ENCODE measurements at regions not wholly inside any gene's neighbourhood (a gene's known extent, or its start where the extent isn't known, plus 50 kb on each side); places are given as distances from the start of the nearest gene placed in this dataset.
"Not testable (repeated sequence)": the region's sequence is repeated elsewhere in the genome, so short reads cannot be mapped to it uniquely, and the experiment has no call there.

- no peak for DNase-seq (ENCODE audit: low spot score)
These were observed 177.6 kb downstream of the JCAD start for GRCh38 chr10:29881811-29882210.

- DNase-seq (ENCODE audit: low spot score), result no peak
These were observed 178.0 kb downstream of the JCAD start for GRCh38 chr10:29881336-29881771.

DNA sequence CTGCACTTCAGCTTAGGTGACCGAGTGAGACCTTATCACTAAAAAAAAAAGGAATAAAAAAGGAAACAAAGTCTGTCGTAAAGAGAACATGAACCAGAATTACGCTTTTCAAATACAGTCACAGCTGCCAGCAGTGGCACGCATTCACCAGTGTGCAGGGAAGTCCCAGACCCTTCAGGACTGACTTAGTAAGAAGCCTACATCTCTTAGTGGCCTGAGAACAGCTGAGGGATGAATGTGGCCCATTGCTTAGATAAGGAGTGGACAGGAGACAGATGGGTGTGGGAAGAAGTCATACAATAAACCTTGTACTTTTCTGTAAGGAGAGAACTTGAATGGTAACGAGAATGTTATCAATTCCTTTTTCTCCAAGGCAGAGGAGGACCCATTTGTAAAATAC lies 178.5 kb downstream of the JCAD start:
- no peak for DNase-seq (ENCODE audit: low spot score)

- DNase-seq (ENCODE audit: low spot score), result no peak
These were observed 179.5 kb downstream of the JCAD start for GRCh38 chr10:29879862-29880261.

GRCh38 chr10:29878492-29878891 lies 180.9 kb downstream of the JCAD start:
- DNase-seq (ENCODE audit: low spot score), result no peak

DNA sequence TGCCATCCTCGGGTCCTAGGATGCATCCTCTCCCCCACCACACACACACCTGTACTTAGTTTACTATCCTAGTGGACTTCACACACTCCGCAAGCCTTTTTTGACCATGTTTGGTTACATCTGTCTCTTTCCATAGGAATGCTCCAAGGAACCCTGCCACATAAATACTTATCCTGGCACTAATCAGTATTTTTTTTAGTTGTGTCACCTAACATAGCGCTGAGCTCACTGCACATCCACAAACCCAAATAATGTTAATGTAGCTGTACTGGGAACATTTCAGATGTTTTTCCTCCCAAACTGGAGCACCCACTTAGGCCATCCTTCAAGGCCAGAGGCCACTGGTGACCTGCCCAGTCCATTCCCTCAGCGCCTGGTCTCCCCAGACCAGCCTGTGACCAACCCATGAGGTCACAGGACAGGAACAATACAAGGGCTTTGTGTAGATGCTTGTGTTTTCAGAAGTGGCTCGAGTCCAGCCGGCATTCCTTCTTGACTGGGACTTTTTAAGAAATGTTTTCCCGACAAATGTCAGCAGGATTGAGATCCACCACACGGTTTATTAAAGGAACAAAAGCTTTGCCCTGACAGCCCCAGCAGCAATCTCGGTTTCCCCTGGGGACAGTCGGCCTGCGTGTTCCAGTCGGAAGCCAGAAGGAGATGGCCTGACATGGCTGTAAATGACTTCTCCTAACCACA lies 181.4 kb downstream of the JCAD start:
- DNase-seq (ENCODE audit: low spot score), result no peak

- no peak for DNase-seq (ENCODE audit: low spot score)
These were observed 183.3 kb downstream of the JCAD start for GRCh38 chr10:29876008-29876555.

- no peak for DNase-seq (ENCODE audit: low spot score)
These were observed 184.6 kb downstream of the JCAD start for GRCh38 chr10:29874606-29875269.

DNA sequence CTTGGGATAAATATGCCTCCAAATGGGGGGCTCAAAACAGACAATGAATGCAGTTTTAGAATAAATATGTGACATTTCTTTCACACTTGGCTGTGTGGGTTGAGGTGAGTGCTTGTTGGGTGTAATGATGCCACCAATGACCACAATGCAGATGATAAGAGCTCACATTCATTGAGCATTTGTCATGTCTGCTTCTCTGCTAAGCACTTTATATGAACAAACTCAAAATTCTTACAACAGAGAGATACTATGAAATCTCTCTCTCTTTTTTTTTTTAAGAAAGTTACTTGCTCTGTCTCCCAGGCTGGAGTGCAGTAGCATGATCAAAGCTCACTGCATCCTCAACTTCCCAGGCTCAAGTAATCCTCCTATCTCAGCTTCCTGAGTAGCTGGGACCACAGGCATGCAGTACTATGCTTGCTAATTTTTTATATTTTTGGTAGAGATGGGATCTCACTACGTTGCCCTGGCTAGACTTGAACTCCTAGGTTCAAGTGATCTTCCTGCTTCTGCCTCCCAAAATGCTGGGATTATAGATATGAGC lies 185.4 kb downstream of the JCAD start:
- DNase-seq (ENCODE audit: low spot score), result no peak

DNA sequence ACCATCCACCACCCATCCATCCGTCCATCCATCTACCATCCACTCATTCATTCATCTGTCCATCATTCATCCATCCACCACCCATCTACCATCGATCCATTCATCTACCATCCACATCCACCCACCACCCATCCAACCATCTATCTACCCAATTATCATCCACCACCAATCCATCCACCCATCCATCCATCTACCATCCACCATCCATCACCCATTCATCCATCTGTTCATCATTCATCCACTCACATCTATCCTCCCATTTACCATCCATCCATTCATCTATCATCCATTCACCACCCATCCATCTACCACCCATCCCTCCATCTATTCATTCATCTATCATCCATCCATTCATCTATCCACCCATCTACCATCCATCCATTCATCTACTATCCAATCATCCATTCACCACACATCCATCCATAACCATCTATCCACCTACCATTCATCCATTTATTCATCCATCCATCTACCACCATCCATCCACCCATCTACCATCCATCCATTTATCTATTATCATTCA lies 188.8 kb downstream of the JCAD start:
- no peak for DNase-seq (ENCODE audit: low spot score)

DNA sequence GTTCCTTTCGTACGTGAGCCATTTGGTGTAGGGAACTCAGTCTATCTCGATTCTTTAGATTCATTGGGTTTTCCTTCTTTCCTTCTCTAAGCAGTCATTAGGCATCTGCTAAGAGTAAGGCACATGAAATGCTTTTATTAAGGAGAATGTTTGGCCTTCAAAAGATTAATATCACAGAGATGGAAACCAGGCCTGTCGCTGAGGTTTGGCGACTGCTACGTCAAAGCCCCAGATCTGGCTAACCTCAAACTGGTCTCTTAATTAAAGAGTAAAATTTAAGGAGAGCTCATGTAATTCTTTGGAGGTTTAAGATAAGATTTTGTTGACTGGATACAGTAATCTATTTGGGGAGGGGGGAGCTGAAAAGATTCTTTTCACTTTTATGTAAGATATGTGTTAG lies 189.8 kb downstream of the JCAD start:
- DNase-seq (ENCODE audit: low spot score), result no peak

DNA sequence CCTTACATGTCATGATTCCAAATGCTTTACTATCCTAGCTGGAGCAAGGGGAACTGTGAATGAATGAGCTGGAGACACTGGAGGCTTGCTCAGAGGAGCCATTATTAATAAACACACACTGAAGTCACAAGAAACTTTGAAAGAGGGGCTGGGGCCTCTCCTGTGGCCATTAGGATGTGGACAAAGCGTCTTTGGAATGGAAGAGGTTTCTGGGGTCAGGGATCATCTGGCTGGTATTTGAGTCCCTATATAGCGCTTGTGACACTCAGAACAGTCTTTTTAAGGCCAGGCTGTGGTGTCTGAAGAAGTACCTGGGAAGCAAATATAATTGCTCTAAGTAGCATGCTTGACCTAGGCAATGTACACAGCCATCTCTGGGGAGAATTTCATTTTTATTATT lies 193.0 kb downstream of the JCAD start:
- DNase-seq (ENCODE audit: low spot score), result no peak

DNA sequence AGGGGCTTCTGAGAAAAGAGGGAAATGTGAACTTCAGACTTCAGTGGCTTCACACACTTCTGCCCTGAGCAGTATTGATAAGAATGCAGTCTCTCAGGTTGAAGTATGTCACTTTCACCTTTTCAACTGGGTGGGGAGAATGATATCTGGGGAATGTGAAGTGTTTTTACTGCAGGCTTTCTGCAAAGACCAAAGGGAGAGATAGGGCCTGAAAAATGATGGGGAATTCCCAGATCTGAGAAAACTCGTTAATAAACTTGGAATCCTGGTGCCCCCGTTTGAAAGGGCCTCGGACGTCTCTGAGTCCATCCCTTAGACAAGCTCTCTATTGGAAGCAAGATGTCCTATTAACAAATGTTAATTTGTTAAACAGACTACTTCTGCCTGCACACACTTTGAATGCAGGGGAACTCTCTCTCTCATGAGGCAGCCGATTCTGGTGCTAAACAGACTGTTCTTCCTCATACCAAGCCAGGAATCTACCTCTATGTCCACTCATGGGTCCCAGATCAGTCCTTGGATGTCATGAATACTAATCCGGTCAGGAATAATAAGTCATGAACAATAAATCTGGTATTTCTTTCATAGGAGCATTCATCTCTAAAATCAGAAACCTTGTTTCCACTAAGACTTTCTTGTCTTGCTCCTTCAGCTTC lies 193.6 kb downstream of the JCAD start:
- DNase-seq (ENCODE audit: low spot score), result no peak

DNA sequence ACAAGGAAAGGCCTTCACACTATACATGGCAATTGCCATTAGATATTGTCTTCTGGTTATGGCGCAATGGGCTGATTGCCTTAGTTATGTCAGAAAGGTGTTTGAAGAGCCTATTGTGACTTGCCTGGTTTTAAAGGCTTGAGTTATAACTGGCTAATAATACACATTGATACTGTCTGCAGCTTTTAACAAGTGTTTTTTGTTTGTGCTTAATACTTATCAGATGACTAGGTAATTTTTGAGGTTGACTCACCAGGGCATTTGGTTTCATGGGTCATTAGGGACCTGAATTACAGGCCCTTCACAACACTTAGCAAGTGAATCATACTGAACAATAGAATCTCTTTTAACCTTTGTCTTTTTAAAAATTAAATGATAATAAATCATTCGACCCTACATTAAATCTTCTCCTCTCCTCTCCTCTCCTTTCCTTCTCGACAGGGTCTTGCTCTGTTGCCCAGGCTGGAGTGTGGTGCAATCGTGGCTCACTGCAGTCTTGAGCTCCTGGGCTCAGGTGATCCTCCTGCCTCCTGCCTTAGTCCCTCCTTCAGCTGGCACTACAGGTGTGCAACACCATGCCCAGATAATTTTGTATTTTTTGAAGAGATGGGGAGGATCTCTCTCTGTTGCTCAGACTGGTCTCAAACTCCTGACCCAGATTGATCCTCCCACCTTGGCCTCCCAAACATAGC lies 196.3 kb downstream of the JCAD start:
- no peak for DNase-seq (ENCODE audit: low spot score)

GRCh38 chr10:29861811-29862505 lies 197.4 kb downstream of the JCAD start:
- no peak for DNase-seq (ENCODE audit: low spot score)

GRCh38 chr10:29861231-29861630 lies 198.2 kb downstream of the JCAD start:
- not testable (repeated sequence) for DNase-seq (ENCODE audit: low spot score)

DNA sequence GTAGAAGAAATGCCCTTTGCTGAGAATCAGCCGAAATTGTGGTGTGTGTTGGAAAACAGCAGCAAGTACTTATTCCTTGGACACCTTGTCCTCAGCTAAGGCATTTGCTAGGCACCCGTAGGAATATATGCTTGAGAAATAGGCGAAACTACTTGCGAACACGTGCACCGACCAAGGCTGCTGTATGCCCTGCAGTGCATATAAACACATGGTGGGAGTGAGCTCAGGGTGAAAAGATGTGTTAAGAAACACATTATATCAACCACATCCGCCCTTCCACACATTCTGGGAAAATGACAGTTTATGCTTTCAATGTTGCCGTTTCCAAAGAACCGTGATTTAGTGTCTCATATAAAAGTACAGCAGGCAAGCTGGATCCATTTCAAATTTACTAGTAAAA lies 199.2 kb downstream of the JCAD start:
- no peak for DNase-seq (ENCODE audit: low spot score)

GRCh38 chr10:29859521-29860130 lies 199.8 kb downstream of the JCAD start:
- no peak for DNase-seq (ENCODE audit: low spot score)

- DNase-seq (ENCODE audit: low spot score), result no peak
These were observed 200.6 kb downstream of the JCAD start for GRCh38 chr10:29858702-29859267.
